ENCODE measurements at regions not wholly inside any gene's neighbourhood (a gene's known extent, or its start where the extent isn't known, plus 50 kb on each side); places are given as distances from the start of the nearest gene placed in this dataset.

- intact Hi-C loops (cut with micrococcal nuclease) (no loop called here), in situ Hi-C loops (cut with MboI) (no loop called here)
- 0 out of 2 replicates have a peak, but pooled peaks cover 3% of the 10 kb centered on the region for H4K20me1 ChIP-seq (replicated peaks; ENCODE audit: control insufficient read depth, insufficient read depth, low read length)
- no peak for TF ChIP-seq ELF2 (CRISPR knock-in tag; IDR thresholded peaks at IDR 0.05)
- TF ChIP-seq MBD2 (IDR thresholded peaks at IDR 0.05; ENCODE audit: borderline replicate concordance, low read depth), result no peak
- TF ChIP-seq ZNF384 (IDR thresholded peaks at IDR 0.05; ENCODE audit: low read depth, low read length), result no peak
- TF ChIP-seq ZNF778 (CRISPR knock-in tag; IDR thresholded peaks at IDR 0.05), result no peak
- TF ChIP-seq ZFP1 (CRISPR knock-in tag; IDR thresholded peaks at IDR 0.05), result no peak
- TF ChIP-seq BRF1 (IDR thresholded peaks at IDR 0.05; ENCODE audit: borderline replicate concordance, extremely low read depth, insufficient read length), result no peak
- TF ChIP-seq PHTF2 (CRISPR knock-in tag; IDR thresholded peaks at IDR 0.05), result no peak
- no peak for TF ChIP-seq ZFP36 (IDR thresholded peaks at IDR 0.05; ENCODE audit: low read depth, low read length, partially characterized antibody)
- ChIA-PET POLR2A (interaction anchor here (0.7 kb wide), 2 partner anchors 275 to 530 kb away, joined by 3 read pairs; no protein-coding TSS in a partner anchor), CTCF (ENCODE audit: low intra/inter-chr PET ratio) (no interaction called here)
- H2AFZ ChIP-seq (ENCODE audit: low read depth, low read length), result no peak overlapping the region
- DNase-seq (ENCODE audit: extremely low read depth in 1 of 4, low spot score in 3 of 4) (no peak), FAIRE-seq (no peak), ATAC-seq (no peak)
- H3K4me2 ChIP-seq (ENCODE audit: insufficient read depth, low read length), result no peak overlapping the region
- BruUV-seq (replicated peaks), result no TSS peak
- no peak overlapping the region for H3K27ac ChIP-seq (ENCODE audit: extremely low read depth, low read depth, low read length)
- H3K36me3 ChIP-seq (ENCODE audit: control insufficient read depth, insufficient read depth, low read length), result no peaks in the 10 kb centered on the region
- peaks cover 2 to 8% of the 10 kb centered on the region in 2 experiments; a peak in 2 of 5 replicates for H3K27me3 ChIP-seq (ENCODE audit: control insufficient read depth in 2 of 2, insufficient read depth in 2 of 2, low read length in 2 of 2)
- H3K9me1 ChIP-seq (ENCODE audit: control insufficient read depth, insufficient read depth, low read length), result no peaks in the 10 kb centered on the region
- no peaks in the 10 kb centered on the region for H3K79me2 ChIP-seq (ENCODE audit: control insufficient read depth, insufficient read depth, low read length)
- 3% methylated on average over 12 of the region's 12 CpGs for WGBS (ENCODE audit: insufficient coverage, low coverage, missing lambda C conversion rate)
- no peaks in the 10 kb centered on the region for H3K4me1 ChIP-seq (replicated peaks in 1 of 2; ENCODE audit: control insufficient read depth in 2 of 2, insufficient read depth in 2 of 2, low read length in 2 of 2)
- H3K4me3 ChIP-seq, result no peak overlapping the region
- H3K9ac ChIP-seq (ENCODE audit: insufficient read depth in 1 of 2, low read depth in 2 of 2, low read length in 2 of 2), result no peak overlapping the region
- no peaks in the 10 kb centered on the region for H3K9me3 ChIP-seq (replicated peaks; ENCODE audit: control insufficient read depth, insufficient read depth, low read depth, low read length)
Observed at GRCh38 chr5:2894316-2894715, 142.8 kb upstream of the IRX2 start.
